ENCODE measurements at regions not wholly inside any gene's neighbourhood (a gene's known extent, or its start where the extent isn't known, plus 50 kb on each side); places are given as distances from the start of the nearest gene placed in this dataset.

- peaks cover 39% of the 10 kb centered on the region for H3K9me3 ChIP-seq (ENCODE audit: insufficient read depth, low read length)
- no peak for DNase-seq (ENCODE audit: low read depth, low spot score)
These were observed 318.7 kb downstream of the NOL4 start for GRCh38 chr18:33906046-33906445.

GRCh38 chr18:33901894-33902512 is 322.7 kb downstream of the NOL4 start:
- Histone ChIP-seq H3K9me3 (ENCODE audit: insufficient read depth, low read length) (peaks cover 46% of the 10 kb centered on the region), H3K4me3 (ENCODE audit: insufficient read length, low read depth) (no peak overlapping the region), H3K36me3 (ENCODE audit: insufficient read depth, insufficient read length, low read length) (no peaks in the 10 kb centered on the region), H3K9ac (ENCODE audit: insufficient read length, low read depth) (no peak overlapping the region), H3K27me3 (ENCODE audit: insufficient read depth, insufficient read length) (no peaks in the 10 kb centered on the region), H3K4me1 (ENCODE audit: insufficient read depth, insufficient read length) (no peaks in the 10 kb centered on the region)
- TF ChIP-seq SUZ12 (IDR thresholded peaks at IDR 0.05; ENCODE audit: extremely low read depth, insufficient read depth, insufficient read length), result no peak
- TF ChIP-seq YY1 (IDR thresholded peaks at IDR 0.05; ENCODE audit: insufficient read depth, insufficient read length), result no peak
- no peak for TF ChIP-seq ZNF274 (IDR thresholded peaks at IDR 0.05; ENCODE audit: low read depth, low read length)
- no peak for DNase-seq (ENCODE audit: low read depth, low spot score)

More at GRCh38 chr18:33906046-33906445, 318.7 kb downstream of the NOL4 start:
- no peaks in the 10 kb centered on the region for H3K36me3 ChIP-seq (ENCODE audit: insufficient read depth, insufficient read length, low read length)
- no peak overlapping the region for H3K9ac ChIP-seq (ENCODE audit: insufficient read length, low read depth)
- H3K4me1 ChIP-seq (ENCODE audit: insufficient read depth, insufficient read length), result no peaks in the 10 kb centered on the region
- H3K4me3 ChIP-seq (ENCODE audit: insufficient read length, low read depth), result no peak overlapping the region
- H3K27me3 ChIP-seq (ENCODE audit: insufficient read depth, insufficient read length), result no peaks in the 10 kb centered on the region
- TF ChIP-seq YY1 (IDR thresholded peaks at IDR 0.05; ENCODE audit: insufficient read depth, insufficient read length) (no peak), SUZ12 (IDR thresholded peaks at IDR 0.05; ENCODE audit: extremely low read depth, insufficient read depth, insufficient read length) (no peak), ZNF274 (IDR thresholded peaks at IDR 0.05; ENCODE audit: low read depth, low read length) (no peak)

GRCh38 chr18:33900638-33901037 is 322.6 kb downstream of the ASXL3 start:
- Histone ChIP-seq H3K36me3 (ENCODE audit: insufficient read depth, insufficient read length, low read length) (no peaks in the 10 kb centered on the region), H3K4me1 (ENCODE audit: insufficient read depth, insufficient read length) (no peaks in the 10 kb centered on the region), H3K9me3 (ENCODE audit: insufficient read depth, low read length) (peaks cover 46% of the 10 kb centered on the region), H3K27me3 (ENCODE audit: insufficient read depth, insufficient read length) (no peaks in the 10 kb centered on the region), H3K4me3 (ENCODE audit: insufficient read length, low read depth) (no peak overlapping the region), H3K9ac (ENCODE audit: insufficient read length, low read depth) (no peak overlapping the region)
- TF ChIP-seq SUZ12 (IDR thresholded peaks at IDR 0.05; ENCODE audit: extremely low read depth, insufficient read depth, insufficient read length) (no peak), ZNF274 (IDR thresholded peaks at IDR 0.05; ENCODE audit: low read depth, low read length) (no peak), YY1 (IDR thresholded peaks at IDR 0.05; ENCODE audit: insufficient read depth, insufficient read length) (no peak)
- no peak for DNase-seq (ENCODE audit: low read depth, low spot score)

GRCh38 chr18:33898427-33898826 is 320.4 kb downstream of the ASXL3 start:
- Histone ChIP-seq H3K4me3 (ENCODE audit: insufficient read length, low read depth) (no peak overlapping the region), H3K9me3 (ENCODE audit: insufficient read depth, low read length) (peaks cover 30% of the 10 kb centered on the region), H3K27me3 (ENCODE audit: insufficient read depth, insufficient read length) (no peaks in the 10 kb centered on the region), H3K9ac (ENCODE audit: insufficient read length, low read depth) (no peak overlapping the region), H3K4me1 (ENCODE audit: insufficient read depth, insufficient read length) (no peaks in the 10 kb centered on the region), H3K36me3 (ENCODE audit: insufficient read depth, insufficient read length, low read length) (no peaks in the 10 kb centered on the region)
- no peak for DNase-seq (ENCODE audit: low read depth, low spot score)
- TF ChIP-seq SUZ12 (IDR thresholded peaks at IDR 0.05; ENCODE audit: extremely low read depth, insufficient read depth, insufficient read length), result no peak

- H3K4me1 ChIP-seq (ENCODE audit: insufficient read depth, insufficient read length), result no peaks in the 10 kb centered on the region
- H3K27me3 ChIP-seq (ENCODE audit: insufficient read depth, insufficient read length), result no peaks in the 10 kb centered on the region
- TF ChIP-seq ZNF274 (IDR thresholded peaks at IDR 0.05; ENCODE audit: low read depth, low read length), result no peak
- no peak for TF ChIP-seq YY1 (IDR thresholded peaks at IDR 0.05; ENCODE audit: insufficient read depth, insufficient read length)
- TF ChIP-seq SUZ12 (IDR thresholded peaks at IDR 0.05; ENCODE audit: extremely low read depth, insufficient read depth, insufficient read length), result no peak
- no peaks in the 10 kb centered on the region for H3K9me3 ChIP-seq (ENCODE audit: insufficient read depth, low read length)
- no peak for DNase-seq (ENCODE audit: low read depth, low spot score)
- H3K4me3 ChIP-seq (ENCODE audit: insufficient read length, low read depth), result no peak overlapping the region
- no peak overlapping the region for H3K9ac ChIP-seq (ENCODE audit: insufficient read length, low read depth)
- H3K36me3 ChIP-seq (ENCODE audit: insufficient read depth, insufficient read length, low read length), result no peaks in the 10 kb centered on the region
These were observed 300.2 kb downstream of the ASXL3 start for GRCh38 chr18:33878213-33878612.

GRCh38 chr18:33875029-33875565 is 297.1 kb downstream of the ASXL3 start:
- H3K9ac ChIP-seq (ENCODE audit: insufficient read length, low read depth), result no peak overlapping the region
- TF ChIP-seq YY1 (IDR thresholded peaks at IDR 0.05; ENCODE audit: insufficient read depth, insufficient read length), result no peak
- no peak for TF ChIP-seq SUZ12 (IDR thresholded peaks at IDR 0.05; ENCODE audit: extremely low read depth, insufficient read depth, insufficient read length)
- TF ChIP-seq ZNF274 (IDR thresholded peaks at IDR 0.05; ENCODE audit: low read depth, low read length), result no peak

GRCh38 chr18:33873112-33873511 is 295.1 kb downstream of the ASXL3 start:
- TF ChIP-seq SUZ12 (IDR thresholded peaks at IDR 0.05; ENCODE audit: extremely low read depth, insufficient read depth, insufficient read length), result no peak
- TF ChIP-seq ZNF274 (IDR thresholded peaks at IDR 0.05; ENCODE audit: low read depth, low read length), result no peak
- no peak for TF ChIP-seq YY1 (IDR thresholded peaks at IDR 0.05; ENCODE audit: insufficient read depth, insufficient read length)

More at GRCh38 chr18:33875029-33875565, 297.1 kb downstream of the ASXL3 start:
- Histone ChIP-seq H3K4me3 (ENCODE audit: insufficient read length, low read depth) (no peak overlapping the region), H3K9me3 (ENCODE audit: insufficient read depth, low read length) (no peaks in the 10 kb centered on the region), H3K36me3 (ENCODE audit: insufficient read depth, insufficient read length, low read length) (no peaks in the 10 kb centered on the region), H3K4me1 (ENCODE audit: insufficient read depth, insufficient read length) (no peaks in the 10 kb centered on the region), H3K27me3 (ENCODE audit: insufficient read depth, insufficient read length) (no peaks in the 10 kb centered on the region)
- DNase-seq (ENCODE audit: low read depth, low spot score), result no peak

More at GRCh38 chr18:33873112-33873511, 295.1 kb downstream of the ASXL3 start:
- Histone ChIP-seq H3K36me3 (ENCODE audit: insufficient read depth, insufficient read length, low read length) (no peaks in the 10 kb centered on the region), H3K9ac (ENCODE audit: insufficient read length, low read depth) (no peak overlapping the region), H3K4me3 (ENCODE audit: insufficient read length, low read depth) (no peak overlapping the region), H3K4me1 (ENCODE audit: insufficient read depth, insufficient read length) (no peaks in the 10 kb centered on the region), H3K9me3 (ENCODE audit: insufficient read depth, low read length) (no peaks in the 10 kb centered on the region), H3K27me3 (ENCODE audit: insufficient read depth, insufficient read length) (no peaks in the 10 kb centered on the region)
- DNase-seq (ENCODE audit: low read depth, low spot score), result no peak

All from NT2/D1 (cell line).